Calu3 (cell line): ENCODE measurements at regions not wholly inside any gene's neighbourhood (a gene's known extent, or its start where the extent isn't known, plus 50 kb on each side); places are given as distances from the start of the nearest gene placed in this dataset.

Experiments
- BruUV-seq: library from RNA; stranded (reverse); fragments of 400-500 nt; replicated peaks from 2 replicates; lab custom pipeline; 2021; lab: Mats Ljungman, UMichigan
- CTCF ChIA-PET: fragments of 300-600 bp; sonication (Branson Sonifier 250); formaldehyde crosslinking; loops from one replicate; lab custom pipeline; 2022; ENCODE audit warnings: antibody characterized with exemption; lab: Charles Lee
- DNase-seq: peaks from one replicate; pipeline ENCODE4 v3.0.0; 2022
- H3K27ac Mint-ChIP-seq: one replicate; pipeline ENCODE4 v1.8.0; 2022; ENCODE audit warnings: mixed read lengths; ENCODE audit not compliant: unreplicated experiment
- H3K27me3 Mint-ChIP-seq: one replicate; pipeline ENCODE4 v1.8.0; 2022; ENCODE audit warnings: mixed read lengths; ENCODE audit not compliant: unreplicated experiment
- H3K36me3 Mint-ChIP-seq: one replicate; pipeline ENCODE4 v1.8.0; 2022; ENCODE audit warnings: mild to moderate bottlenecking, moderate library complexity, mixed read lengths; ENCODE audit not compliant: insufficient read depth, unreplicated experiment
- H3K4me1 Mint-ChIP-seq: one replicate; pipeline ENCODE4 v1.8.0; 2022; ENCODE audit warnings: mild to moderate bottlenecking, low read depth, mixed read lengths; ENCODE audit not compliant: unreplicated experiment
- H3K4me3 Mint-ChIP-seq: one replicate; pipeline ENCODE4 v1.8.0; 2022; ENCODE audit warnings: mild to moderate bottlenecking, low read depth, moderate library complexity, mixed read lengths; ENCODE audit not compliant: unreplicated experiment
- H3K9me3 Mint-ChIP-seq: one replicate; pipeline ENCODE4 v1.8.0; 2022; ENCODE audit warnings: low read depth, mixed read lengths; ENCODE audit not compliant: unreplicated experiment
- intact Hi-C: fragments of 100-400 bp; cut with micrococcal nuclease; formaldehyde crosslinking; loops from one replicate; pipeline ENCODE4 v1.10.0; 2022; ENCODE audit not compliant: unreplicated experiment
- TF ChIP-seq, protein P1 (sequence below): fragments of 200-600 bp; IDR thresholded peaks from one replicate; pipeline ENCODE4 v1.8.0; 2022; ENCODE audit warnings: antibody characterized with exemption; ENCODE audit not compliant: unreplicated experiment

GRCh38 chr2:64203858-64204632 lies 59.8 kb upstream of the PELI1 start:
- BruUV-seq = no TSS peak
- Mint-ChIP-seq H3K27ac (peak overlapping the region; percentile 99), H3K9me3 (no peaks in the 10 kb centered on the region), H3K4me3 (peak overlapping the region; percentile 65), H3K4me1 (peaks cover 19% of the 10 kb centered on the region), H3K36me3 (peaks cover 15% of the 10 kb centered on the region), H3K27me3 (no peaks in the 10 kb centered on the region)
- DNase-seq = peak; percentile 49
- TF ChIP-seq, protein P1, sequence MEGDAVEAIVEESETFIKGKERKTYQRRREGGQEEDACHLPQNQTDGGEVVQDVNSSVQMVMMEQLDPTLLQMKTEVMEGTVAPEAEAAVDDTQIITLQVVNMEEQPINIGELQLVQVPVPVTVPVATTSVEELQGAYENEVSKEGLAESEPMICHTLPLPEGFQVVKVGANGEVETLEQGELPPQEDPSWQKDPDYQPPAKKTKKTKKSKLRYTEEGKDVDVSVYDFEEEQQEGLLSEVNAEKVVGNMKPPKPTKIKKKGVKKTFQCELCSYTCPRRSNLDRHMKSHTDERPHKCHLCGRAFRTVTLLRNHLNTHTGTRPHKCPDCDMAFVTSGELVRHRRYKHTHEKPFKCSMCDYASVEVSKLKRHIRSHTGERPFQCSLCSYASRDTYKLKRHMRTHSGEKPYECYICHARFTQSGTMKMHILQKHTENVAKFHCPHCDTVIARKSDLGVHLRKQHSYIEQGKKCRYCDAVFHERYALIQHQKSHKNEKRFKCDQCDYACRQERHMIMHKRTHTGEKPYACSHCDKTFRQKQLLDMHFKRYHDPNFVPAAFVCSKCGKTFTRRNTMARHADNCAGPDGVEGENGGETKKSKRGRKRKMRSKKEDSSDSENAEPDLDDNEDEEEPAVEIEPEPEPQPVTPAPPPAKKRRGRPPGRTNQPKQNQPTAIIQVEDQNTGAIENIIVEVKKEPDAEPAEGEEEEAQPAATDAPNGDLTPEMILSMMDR = no peak
- intact Hi-C loops = loop anchor here (2.0 to 5.0 kb wide), 3 partner anchors 59 to 108 kb away; partner anchors contain the start of gene PELI1
- CTCF ChIA-PET = interaction anchor here (0.5 to 2.7 kb wide), 3 partner anchors 108 to 547 kb away, joined by 4 to 8 read pairs (median 4); no protein-coding TSS in a partner anchor

GRCh38 chr2:64204703-64205102 lies 60.5 kb upstream of the PELI1 start:
- CTCF ChIA-PET = interaction anchor here (0.5 to 2.7 kb wide), 3 partner anchors 108 to 546 kb away, joined by 4 to 8 read pairs (median 4); no protein-coding TSS in a partner anchor
- intact Hi-C loops = loop anchor here (5.0 kb wide), 2 partner anchors 73 to 108 kb away; no protein-coding TSS in a partner anchor
- Mint-ChIP-seq H3K36me3 (peaks cover 15% of the 10 kb centered on the region), H3K4me3 (peak overlapping the region; percentile 65), H3K27me3 (no peaks in the 10 kb centered on the region), H3K27ac (peak overlapping the region; percentile 99), H3K4me1 (peaks cover 19% of the 10 kb centered on the region), H3K9me3 (no peaks in the 10 kb centered on the region)
- TF ChIP-seq, protein P1 = no peak
- DNase-seq = no peak
- no TSS peak for BruUV-seq

DNA sequence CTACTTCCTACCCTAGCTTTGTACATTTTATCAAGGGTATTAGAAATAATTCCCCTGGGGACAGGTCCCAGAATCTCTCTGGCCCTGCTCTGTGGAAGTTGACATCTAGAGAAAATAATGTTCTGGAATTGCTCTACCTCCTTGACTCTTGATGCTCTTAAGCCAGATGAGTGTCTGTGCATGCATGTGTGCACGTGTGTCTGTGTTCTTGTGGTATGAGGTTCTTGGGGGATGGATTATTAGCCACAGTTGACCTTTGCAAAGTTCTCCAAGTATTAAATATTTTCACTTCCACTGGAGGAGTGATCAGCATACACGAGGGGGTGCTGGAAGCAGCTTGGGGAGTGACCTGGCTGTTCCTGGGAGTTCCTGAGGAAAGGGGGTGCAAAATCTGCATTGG lies 61.2 kb upstream of the PELI1 start:
- TF ChIP-seq, protein P1 = no peak
- intact Hi-C loops = no loop called here
- peaks cover 15% of the 10 kb centered on the region for H3K36me3 Mint-ChIP-seq
- DNase-seq = no peak
- CTCF ChIA-PET = no interaction called here
- no TSS peak for BruUV-seq
- no peaks in the 10 kb centered on the region for H3K27me3 Mint-ChIP-seq
- H3K4me1 Mint-ChIP-seq = peaks cover 19% of the 10 kb centered on the region
- no peak overlapping the region for H3K27ac Mint-ChIP-seq
- H3K4me3 Mint-ChIP-seq = no peak overlapping the region
- H3K9me3 Mint-ChIP-seq = no peaks in the 10 kb centered on the region

GRCh38 chr2:64207573-64207972 lies 63.4 kb upstream of the PELI1 start:
- H3K4me3 Mint-ChIP-seq = no peak overlapping the region
- peaks cover 36% of the 10 kb centered on the region for H3K4me1 Mint-ChIP-seq
- CTCF ChIA-PET = no interaction called here
- intact Hi-C loops = no loop called here
- BruUV-seq = no TSS peak
- no peaks in the 10 kb centered on the region for H3K27me3 Mint-ChIP-seq
- TF ChIP-seq, protein P1 = no peak
- H3K9me3 Mint-ChIP-seq = peaks cover 3% of the 10 kb centered on the region
- H3K36me3 Mint-ChIP-seq = peaks cover 15% of the 10 kb centered on the region
- H3K27ac Mint-ChIP-seq = no peak overlapping the region
- no peak for DNase-seq
